NK-92 treated with Interleukin-12 subunit alpha and Interleukin-12 subunit beta, amount 100 ng/mL, for 24 hours (cell line): ENCODE measurements at regions not wholly inside any gene's neighbourhood (a gene's known extent, or its start where the extent isn't known, plus 50 kb on each side); places are given as distances from the start of the nearest gene placed in this dataset.
A peak's percentile ranks its signal among the peaks of the same experiment; 100 is the strongest.
"Not testable (repeated sequence)": the region's sequence is repeated elsewhere in the genome, so short reads cannot be mapped to it uniquely, and the experiment has no call there.

ENCODE experiments used
- DNase-seq: peaks from one replicate; lab custom pipeline; 2025; lab: John Stamatoyannopoulos, UW

GRCh38 chr22:22697377-22698117 is 53.1 kb downstream of the GGTLC2 start:
- no peak for DNase-seq

GRCh38 chr22:22698263-22698750 is 53.9 kb downstream of the GGTLC2 start:
- no peak for DNase-seq

GRCh38 chr22:22700631-22701030 is 56.2 kb downstream of the GGTLC2 start:
- no peak for DNase-seq

- DNase-seq = not testable (repeated sequence)
Observed at GRCh38 chr22:22701557-22701956, 57.1 kb downstream of the GGTLC2 start.

- DNase-seq = no peak
Observed at GRCh38 chr22:22702237-22703202, 58.1 kb downstream of the GGTLC2 start.

GRCh38 chr22:22703203-22703570 is 58.8 kb downstream of the GGTLC2 start:
- no peak for DNase-seq

- no peak for DNase-seq
Observed at GRCh38 chr22:22703715-22704114, 59.3 kb downstream of the GGTLC2 start.

- no peak for DNase-seq
Observed at GRCh38 chr22:22704156-22704946, 59.9 kb downstream of the GGTLC2 start.

- no peak for DNase-seq
Observed at GRCh38 chr22:22705328-22706100, 61.1 kb downstream of the GGTLC2 start.

GRCh38 chr22:22706253-22706915 is 62.0 kb downstream of the GGTLC2 start:
- DNase-seq = no peak

- DNase-seq = no peak
Observed at GRCh38 chr22:22709719-22710445, 65.5 kb downstream of the GGTLC2 start.

- DNase-seq = peak; percentile 21
Observed at GRCh38 chr22:22710719-22711531, 66.5 kb downstream of the GGTLC2 start.

GRCh38 chr22:22711532-22711913 is 67.1 kb downstream of the GGTLC2 start:
- no peak for DNase-seq

GRCh38 chr22:22712092-22712658 is 67.8 kb downstream of the GGTLC2 start:
- DNase-seq = no peak

- no peak for DNase-seq
Observed at GRCh38 chr22:22712666-22713365, 68.4 kb downstream of the GGTLC2 start.

- DNase-seq = no peak
Observed at GRCh38 chr22:22713416-22713815, 69.0 kb downstream of the GGTLC2 start.

GRCh38 chr22:22714600-22715335 is 70.4 kb downstream of the GGTLC2 start:
- no peak for DNase-seq
